ENCODE measurements at regions not wholly inside any gene's neighbourhood (a gene's known extent, or its start where the extent isn't known, plus 50 kb on each side); places are given as distances from the start of the nearest gene placed in this dataset.

DNA sequence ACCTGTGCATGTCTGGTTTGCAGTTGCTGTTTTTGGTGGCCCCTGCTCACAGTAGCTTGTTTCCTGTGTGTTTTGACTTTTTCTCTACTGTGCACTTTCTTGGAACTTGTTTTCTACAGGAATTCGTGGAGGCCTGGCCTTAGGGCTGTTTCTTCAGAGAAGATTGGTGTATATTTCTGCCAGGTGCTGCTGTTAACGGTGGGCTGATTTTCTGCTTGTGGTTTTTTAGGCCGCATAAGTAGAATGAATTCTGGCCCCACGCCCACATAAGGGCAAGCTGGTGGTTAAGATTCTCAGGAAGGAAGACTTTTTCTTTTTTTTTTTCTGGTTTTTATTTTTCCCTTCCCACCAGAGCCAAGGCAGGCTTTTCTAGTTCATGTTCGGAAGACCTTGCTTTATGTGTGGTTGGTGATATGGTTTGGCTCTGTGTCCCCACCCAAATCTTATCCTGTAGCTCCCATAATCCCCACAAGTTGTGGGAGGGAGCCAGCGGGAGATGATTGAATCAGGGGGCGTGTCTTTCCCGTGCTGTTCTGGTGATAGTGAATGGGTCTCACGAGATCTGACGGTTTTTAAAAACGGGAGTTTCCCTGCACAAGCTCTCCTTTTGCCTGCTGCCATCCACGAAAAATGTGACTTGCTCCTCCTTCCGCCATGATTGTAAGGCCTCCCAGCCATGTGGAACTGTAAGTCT lies 71.5 kb upstream of the DISP3 start:
- no peak overlapping the region for H3K27ac ChIP-seq (ENCODE audit: control insufficient read depth, insufficient read depth, low read length)
- H3K9me1 ChIP-seq (ENCODE audit: control insufficient read depth, extremely low read depth, insufficient read depth, low read length): no peaks in the 10 kb centered on the region
- H2AFZ ChIP-seq (ENCODE audit: control insufficient read depth, low read length): no peak overlapping the region
- H3K9me3 ChIP-seq (ENCODE audit: control insufficient read depth, low read depth, low read length): no peaks in the 10 kb centered on the region
- TF ChIP-seq CTCF (optimal IDR thresholded peaks at IDR 0.05 in 1 of 3, IDR thresholded peaks at IDR 0.05 in 1 of 3, conservative IDR thresholded peaks at IDR 0.05 in 1 of 3; ENCODE audit: extremely low read depth in 1 of 3, insufficient read depth in 2 of 3, low read length in 3 of 3): no peak
- TF ChIP-seq EZH2 (IDR thresholded peaks at IDR 0.05; ENCODE audit: low read length): no peak
- dilution Hi-C loops (cut with MboI; ENCODE audit: extremely low pct_ligation_motif_present, low sequenced_read_pairs): no loop called here
- no peaks in the 10 kb centered on the region for H3K4me1 ChIP-seq (ENCODE audit: control insufficient read depth, extremely low read depth, insufficient read depth, low read length)
- no peak for FAIRE-seq
- DNase-seq (ENCODE audit: low read depth, low spot score): no peak
- no peak overlapping the region for H3K9ac ChIP-seq (ENCODE audit: control insufficient read depth, extremely low read depth, insufficient read depth, low read length)
- no peaks in the 10 kb centered on the region for H4K20me1 ChIP-seq (ENCODE audit: control insufficient read depth, extremely low read depth, insufficient read depth, low read length)
- H3K36me3 ChIP-seq (ENCODE audit: control insufficient read depth in 2 of 2, extremely low read depth in 1 of 2, insufficient read depth in 2 of 2, low read length in 2 of 2): no peaks in the 10 kb centered on the region
- no peaks in the 10 kb centered on the region for H3K27me3 ChIP-seq (ENCODE audit: control insufficient read depth, extremely low read depth, insufficient read depth, low read length)
- no peak overlapping the region for H3K4me3 ChIP-seq (ENCODE audit: control insufficient read depth in 2 of 3, extremely low read depth in 1 of 3, insufficient read depth in 2 of 3, low read depth in 1 of 3, low read length in 3 of 3)
- no peaks in the 10 kb centered on the region for H3K79me2 ChIP-seq (ENCODE audit: control insufficient read depth, insufficient read depth, low read length)
- no peak overlapping the region for H3K4me2 ChIP-seq (ENCODE audit: control insufficient read depth, extremely low read depth, insufficient read depth, low read depth, low read length)

DNA sequence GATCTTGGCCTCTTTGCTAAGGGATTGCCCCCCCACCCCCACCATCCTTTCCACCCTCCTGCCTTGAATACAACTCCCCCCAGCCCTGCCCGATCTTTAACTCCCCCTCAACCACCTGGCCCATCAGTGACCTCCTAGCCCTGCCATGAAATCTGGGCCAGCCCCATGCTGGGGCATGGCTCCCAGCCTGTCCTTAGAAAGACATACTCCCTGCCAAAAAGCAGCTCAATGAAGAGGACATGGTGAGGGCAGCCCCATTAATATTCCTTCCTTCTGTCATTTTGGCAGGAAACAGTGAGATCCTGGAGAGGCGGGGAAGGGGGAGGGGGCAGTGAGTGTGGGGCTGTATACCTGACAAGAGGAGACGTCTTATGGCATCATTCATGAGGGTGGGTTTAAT lies 66.8 kb upstream of the DISP3 start:
- TF ChIP-seq CTCF (optimal IDR thresholded peaks at IDR 0.05 in 1 of 3, IDR thresholded peaks at IDR 0.05 in 1 of 3, conservative IDR thresholded peaks at IDR 0.05 in 1 of 3; ENCODE audit: extremely low read depth in 1 of 3, insufficient read depth in 2 of 3, low read length in 3 of 3) (no peak), EZH2 (IDR thresholded peaks at IDR 0.05; ENCODE audit: low read length) (no peak)
- no peaks in the 10 kb centered on the region for H3K9me3 ChIP-seq (ENCODE audit: control insufficient read depth, low read depth, low read length)
- peaks cover 4% of the 10 kb centered on the region for H3K27me3 ChIP-seq (ENCODE audit: control insufficient read depth, extremely low read depth, insufficient read depth, low read length)
- no peak overlapping the region for H2AFZ ChIP-seq (ENCODE audit: control insufficient read depth, low read length)
- no peak overlapping the region for H3K27ac ChIP-seq (ENCODE audit: control insufficient read depth, insufficient read depth, low read length)
- H3K9me1 ChIP-seq (ENCODE audit: control insufficient read depth, extremely low read depth, insufficient read depth, low read length): no peaks in the 10 kb centered on the region
- DNase-seq (ENCODE audit: low read depth, low spot score): no peak
- dilution Hi-C loops (cut with MboI; ENCODE audit: extremely low pct_ligation_motif_present, low sequenced_read_pairs): no loop called here
- H4K20me1 ChIP-seq (ENCODE audit: control insufficient read depth, extremely low read depth, insufficient read depth, low read length): no peaks in the 10 kb centered on the region
- no peak for FAIRE-seq
- H3K79me2 ChIP-seq (ENCODE audit: control insufficient read depth, insufficient read depth, low read length): no peaks in the 10 kb centered on the region
- no peak overlapping the region for H3K9ac ChIP-seq (ENCODE audit: control insufficient read depth, extremely low read depth, insufficient read depth, low read length)
- H3K4me1 ChIP-seq (ENCODE audit: control insufficient read depth, extremely low read depth, insufficient read depth, low read length): no peaks in the 10 kb centered on the region
- H3K36me3 ChIP-seq (ENCODE audit: control insufficient read depth in 2 of 2, extremely low read depth in 1 of 2, insufficient read depth in 2 of 2, low read length in 2 of 2): no peaks in the 10 kb centered on the region
- H3K4me2 ChIP-seq (ENCODE audit: control insufficient read depth, extremely low read depth, insufficient read depth, low read depth, low read length): no peak overlapping the region
- H3K4me3 ChIP-seq (ENCODE audit: control insufficient read depth in 2 of 3, extremely low read depth in 1 of 3, insufficient read depth in 2 of 3, low read depth in 1 of 3, low read length in 3 of 3): no peak overlapping the region
